H9 (cell line): ENCODE measurements at regions not wholly inside any gene's neighbourhood (a gene's known extent, or its start where the extent isn't known, plus 50 kb on each side); places are given as distances from the start of the nearest gene placed in this dataset.

Experiments used
- DNase-seq: peaks from one replicate; pipeline ENCODE4 v3.0.0-alpha.2; 2017
- H2AFZ ChIP-seq: one replicate; pipeline ENCODE4 v1.6.1; 2013; ENCODE audit warnings: mild to moderate bottlenecking, low read length, control low read depth, moderate library complexity
- H2AK5ac ChIP-seq: 2 replicates; pipeline ENCODE4 v1.6.1; 2013; ENCODE audit warnings: low read length, control low read depth, mixed read lengths; ENCODE audit not compliant: insufficient read length
- H2BK120ac ChIP-seq: one replicate; pipeline ENCODE4 v1.6.1; 2013; ENCODE audit warnings: low read depth, mild to moderate bottlenecking, low read length, control low read depth, inconsistent platforms; ENCODE audit not compliant: poor library complexity, severe bottlenecking
- H2BK12ac ChIP-seq: 2 replicates; pipeline ENCODE4 v1.6.1; 2013; ENCODE audit warnings: low read length, control low read depth, mixed read lengths, low read depth; ENCODE audit not compliant: insufficient read length
- H2BK15ac ChIP-seq: 2 replicates; pipeline ENCODE4 v1.6.1; 2013; ENCODE audit warnings: low read depth, low read length, control low read depth
- H2BK20ac ChIP-seq: one replicate; pipeline ENCODE4 v1.6.1; 2013; ENCODE audit warnings: low read depth, mild to moderate bottlenecking, low read length, control low read depth, inconsistent platforms; ENCODE audit not compliant: poor library complexity, severe bottlenecking
- H2BK5ac ChIP-seq: 2 replicates; pipeline ENCODE4 v1.6.1; 2013; ENCODE audit warnings: low read length, control low read depth, mixed read lengths; ENCODE audit not compliant: insufficient read length
- H3K14ac ChIP-seq: 2 replicates; pipeline ENCODE4 v1.6.1; 2013; ENCODE audit warnings: low read length, control low read depth; ENCODE audit not compliant: insufficient read depth
- H3K18ac ChIP-seq: 2 replicates; pipeline ENCODE4 v1.6.1; 2013; ENCODE audit warnings: low read depth, mild to moderate bottlenecking, mixed read lengths, low read length, control low read depth; ENCODE audit not compliant: insufficient read length
- H3K23ac ChIP-seq: 2 replicates; pipeline ENCODE4 v1.6.1; 2013; ENCODE audit warnings: low read length, control low read depth, mixed read lengths, low read depth; ENCODE audit not compliant: insufficient read length
- H3K23me2 ChIP-seq: 2 replicates; pipeline ENCODE4 v1.6.1; 2013; ENCODE audit warnings: low read depth, mild to moderate bottlenecking, mixed read lengths, low read length, control low read depth; ENCODE audit not compliant: insufficient read length, poor library complexity, severe bottlenecking
- H3K27ac ChIP-seq: 2 replicates; pipeline ENCODE4 v1.5.1; 2013; ENCODE audit warnings: low read length, control low read depth, mixed read lengths, low read depth; ENCODE audit not compliant: insufficient read length
- H3K27me3 ChIP-seq: 2 replicates; pipeline ENCODE4 v1.6.1; 2013; ENCODE audit warnings: low read length, control low read depth, inconsistent platforms; ENCODE audit not compliant: insufficient read depth
- H3K4ac ChIP-seq: 2 replicates; pipeline ENCODE4 v1.6.1; 2013; ENCODE audit warnings: low read depth, mild to moderate bottlenecking, control low read depth, inconsistent platforms, low read length, moderate library complexity
- H3K4me1 ChIP-seq: 2 replicates; pipeline ENCODE4 v1.6.1; 2013; ENCODE audit warnings: low read length, control low read depth, inconsistent platforms; ENCODE audit not compliant: insufficient read depth
- H3K4me2 ChIP-seq: 2 replicates; pipeline ENCODE4 v1.6.1; 2013; ENCODE audit warnings: low read length, control low read depth, mixed read lengths; ENCODE audit not compliant: insufficient read length, insufficient read depth
- H3K56ac ChIP-seq: 2 replicates; pipeline ENCODE4 v1.6.1; 2013; ENCODE audit warnings: low read depth, mild to moderate bottlenecking, mixed read lengths, low read length, control low read depth; ENCODE audit not compliant: insufficient read length
- H3K79me1 ChIP-seq: 2 replicates; pipeline ENCODE4 v1.6.1; 2013; ENCODE audit warnings: low read depth, mild to moderate bottlenecking, moderate library complexity, low read length, control low read depth, inconsistent platforms; ENCODE audit not compliant: insufficient read depth, poor library complexity, severe bottlenecking
- H3K79me2 ChIP-seq: 2 replicates; pipeline ENCODE4 v1.6.1; 2013; ENCODE audit warnings: low read length, control low read depth, inconsistent platforms; ENCODE audit not compliant: insufficient read depth
- H3K9ac ChIP-seq: 2 replicates; pipeline ENCODE4 v1.6.1; 2013; ENCODE audit warnings: low read length, control low read depth, mixed read lengths; ENCODE audit not compliant: insufficient read length; ENCODE audit errors: extremely low read depth
- H3K9me3 ChIP-seq: one replicate; pipeline ENCODE4 v1.6.1; 2013; ENCODE audit warnings: low read depth, low read length, inconsistent platforms; ENCODE audit not compliant: control insufficient read depth
- H3T11ph ChIP-seq: one replicate; pipeline ENCODE4 v1.6.1; 2013; ENCODE audit warnings: mild to moderate bottlenecking, low read length, control low read depth, inconsistent platforms
- H4K20me1 ChIP-seq: one replicate; pipeline ENCODE4 v1.6.1; 2013; ENCODE audit not compliant: control insufficient read depth, insufficient read length, insufficient read depth
- H4K5ac ChIP-seq: 2 replicates; pipeline ENCODE4 v1.6.1; 2013; ENCODE audit warnings: low read depth, mild to moderate bottlenecking, mixed read lengths, low read length, control low read depth; ENCODE audit not compliant: insufficient read length
- H4K8ac ChIP-seq: replicated peaks from 2 replicates; pipeline ENCODE4 v1.6.1; 2013; ENCODE audit warnings: low read length, control low read depth, mixed read lengths, low read depth; ENCODE audit not compliant: insufficient read length
- H4K91ac ChIP-seq: 2 replicates; pipeline ENCODE4 v1.6.1; 2013; ENCODE audit warnings: low read depth, mild to moderate bottlenecking, moderate library complexity, mixed read lengths, low read length, control low read depth; ENCODE audit not compliant: insufficient read length
- H3K27ac Mint-ChIP-seq, 3 experiments: 2 replicates in 2 of 3; 3 replicates in 1 of 3; pipeline ENCODE4 v1.8.0; 2020 to 2021; ENCODE audit warnings: mixed read lengths in 3 of 3, mild to moderate bottlenecking in 1 of 3, moderate library complexity in 1 of 3
- H3K27me3 Mint-ChIP-seq: 2 replicates; pipeline ENCODE4 v1.8.0; 2021; ENCODE audit warnings: low read depth, mild to moderate bottlenecking, moderate library complexity, mixed read lengths
- H3K36me3 Mint-ChIP-seq, 3 experiments: 2 replicates in 2 of 3; 3 replicates in 1 of 3; pipeline ENCODE4 v1.8.0; 2020 to 2021; ENCODE audit warnings: low read depth in 3 of 3, mixed read lengths in 3 of 3; ENCODE audit not compliant: insufficient read depth in 1 of 3
- H3K4me1 Mint-ChIP-seq, 2 experiments: 2 replicates each; pipeline ENCODE4 v1.8.0; 2020; ENCODE audit warnings: mixed read lengths in 2 of 2
- H3K4me3 Mint-ChIP-seq, 2 experiments: 2 replicates in 1 of 2; 3 replicates in 1 of 2; pipeline ENCODE4 v1.8.0; 2020 to 2021; ENCODE audit warnings: mild to moderate bottlenecking in 2 of 2, mixed read lengths in 2 of 2, moderate library complexity in 1 of 2
- H3K9me3 Mint-ChIP-seq, 2 experiments: 2 replicates in 1 of 2; 3 replicates in 1 of 2; pipeline ENCODE4 v1.8.0; 2020; ENCODE audit warnings: mild to moderate bottlenecking in 2 of 2, mixed read lengths in 2 of 2, moderate library complexity in 1 of 2
- CTCF ChIP-seq: fragments of 200-600 bp; sonication (generic); conservative IDR thresholded peaks from 3 replicates; pipeline ENCODE4 v1.8.0; 2021; ENCODE audit warnings: antibody characterized with exemption, mild to moderate bottlenecking
- WGBS: extraction: QIAGEN DNeasy Blood & Tissue Kit; methylation state at CpG from one replicate; pipeline ENCODE4 v1.1.7; 2013; ENCODE audit warnings: missing lambda C conversion rate, low lambda C conversion rate, mixed read lengths; ENCODE audit not compliant: insufficient read length; ENCODE audit errors: extremely low coverage; 5-methylcytosine and 5-hydroxymethylcytosine counted together

GRCh38 chr22:48570912-48571311 lies 1256.8 kb downstream of the BRD1 start:
- Histone ChIP-seq H4K20me1 (no peaks in the 10 kb centered on the region), H2BK120ac (no peak overlapping the region), H3K4me1 (no peaks in the 10 kb centered on the region), H2BK20ac (no peak overlapping the region), H3K23me2 (no peaks in the 10 kb centered on the region), H3K79me1 (no peaks in the 10 kb centered on the region), H4K5ac (no peak overlapping the region), H2AFZ (no peak overlapping the region), H3K23ac (no peak overlapping the region), H3T11ph (no peak overlapping the region), H3K27ac (no peak overlapping the region), H3K18ac (no peak overlapping the region), H2BK12ac (no peak overlapping the region), H3K4ac (no peak overlapping the region), H3K79me2 (no peaks in the 10 kb centered on the region; the same call in 1 of the 2 replicates), H3K9ac (no peak overlapping the region), H2BK5ac (no peak overlapping the region), H3K27me3 (no peaks in the 10 kb centered on the region), H4K8ac (no peak overlapping the region), H3K9me3 (no peaks in the 10 kb centered on the region), H2AK5ac (no peak overlapping the region), H3K4me2 (no peak overlapping the region), H4K91ac (no peak overlapping the region), H3K14ac (no peak overlapping the region), H2BK15ac (no peak overlapping the region), H3K56ac (no peak overlapping the region)
- Mint-ChIP-seq H3K36me3 (peaks cover 19 to 20% (median 20%) of the 10 kb centered on the region in 3 experiments), H3K27ac (no peak overlapping the region), H3K9me3 (peaks cover 18 to 22% of the 10 kb centered on the region in 2 experiments), H3K4me1 (peaks cover 2 to 5% of the 10 kb centered on the region in 2 experiments; a peak in 3 of 4 replicates), H3K27me3 (peaks cover 32% of the 10 kb centered on the region), H3K4me3 (no peak overlapping the region)
- WGBS: no CpG with 5 or more reads among the region's 2 CpGs
- TF ChIP-seq CTCF: no peak
- DNase-seq: no peak
